SK-N-SH (cell line): ENCODE measurements at regions not wholly inside any gene's neighbourhood (a gene's known extent, or its start where the extent isn't known, plus 50 kb on each side); places are given as distances from the start of the nearest gene placed in this dataset.

Experiments
- CTCF ChIA-PET: fragments of 300-600, 350-600 bp; formaldehyde crosslinking; extraction: SDS; loops from one replicate; lab custom pipeline; 2021; lab: Yijun Ruan, JAX
- POLR2A ChIA-PET: fragments of 350-600 bp; sonication (Branson Sonifier 250); formaldehyde crosslinking; extraction: SDS; loops from one replicate; lab custom pipeline; 2020; ENCODE audit warnings: antibody characterized with exemption, inconsistent platforms; lab: Yijun Ruan, JAX
- DNase-seq: peaks from one replicate; pipeline ENCODE4 v3.0.0; 2012
- H2AFZ ChIP-seq: fragments of 200-600 bp; sonication (generic); 2 replicates; pipeline ENCODE4 v1.8.1; 2016; ENCODE audit warnings: antibody characterized with exemption, mild to moderate bottlenecking, low read depth
- H3F3A ChIP-seq: fragments of 200-600 bp; sonication (generic); replicated peaks from 2 replicates; pipeline ENCODE3; 2016; ENCODE audit warnings: antibody characterized with exemption, mild to moderate bottlenecking; ENCODE audit not compliant: insufficient read depth
- H3K27ac ChIP-seq, 2 experiments: fragments of 200-500 bp in 1 of 2; fragments of 200-600 bp in 1 of 2; sonication (Bioruptor generic) in 1 of 2; sonication (generic), shearing (Covaris generic) in 1 of 2; 2 replicates each; pipeline versions ENCODE4 v1.5.1 to v1.6.1; 2014 to 2016; ENCODE audit warnings: low read depth in 2 of 2, inconsistent platforms in 1 of 2, low read length in 1 of 2, mild to moderate bottlenecking in 1 of 2, mixed read lengths in 1 of 2
- H3K27me3 ChIP-seq: fragments of 200-600 bp; sonication (generic), shearing (Covaris generic); 2 replicates; pipeline ENCODE4 v1.6.1; 2016; ENCODE audit warnings: mixed run types; ENCODE audit not compliant: insufficient read depth
- H3K36me3 ChIP-seq, 2 experiments: fragments of 200-500 bp in 1 of 2; fragments of 200-600 bp in 1 of 2; sonication (Bioruptor generic) in 1 of 2; sonication (generic) in 1 of 2; replicated peaks in 1 of 2; 2 replicates each; pipeline versions ENCODE3 to v1.5.1; 2014 to 2016; ENCODE audit warnings: low read length in 1 of 2, mild to moderate bottlenecking in 1 of 2; ENCODE audit not compliant: insufficient read depth in 2 of 2, control insufficient read depth in 1 of 2
- H3K4me1 ChIP-seq, 2 experiments: fragments of 200-500 bp in 1 of 2; fragments of 200-600 bp in 1 of 2; sonication (Bioruptor generic) in 1 of 2; sonication (generic), shearing (Covaris generic) in 1 of 2; 2 replicates each; pipeline versions ENCODE4 v1.5.1 to v1.6.1; 2014 to 2016; ENCODE audit warnings: low read depth in 1 of 2, low read length in 1 of 2, mixed run types in 1 of 2; ENCODE audit not compliant: insufficient read depth in 2 of 2, control insufficient read depth in 1 of 2
- H3K4me2 ChIP-seq: fragments of 200-600 bp; sonication (generic), shearing (Covaris generic); 2 replicates; pipeline ENCODE4 v1.6.1; 2017; ENCODE audit warnings: mixed run types
- H3K4me3 ChIP-seq, 2 experiments: fragments of 200-500 bp in 1 of 2; fragments of 200-600 bp in 1 of 2; sonication (Bioruptor generic) in 1 of 2; sonication (generic), shearing (Covaris generic) in 1 of 2; 2 replicates each; pipeline versions ENCODE4 v1.5.1 to v1.8.1; 2014 to 2016; ENCODE audit warnings: low read depth in 2 of 2, inconsistent platforms in 1 of 2, low read length in 1 of 2, mild to moderate bottlenecking in 1 of 2, mixed read lengths in 1 of 2, moderate library complexity in 1 of 2
- H3K79me2 ChIP-seq: fragments of 200-600 bp; sonication (generic); 2 replicates; pipeline ENCODE4 v1.8.1; 2017; ENCODE audit warnings: mild to moderate bottlenecking; ENCODE audit not compliant: insufficient read depth
- H3K9ac ChIP-seq: fragments of 200-600 bp; sonication (generic); 2 replicates; pipeline ENCODE4 v1.6.1; 2017; ENCODE audit warnings: mixed run types
- H3K9me2 ChIP-seq: fragments of 200-600 bp; sonication (generic); 2 replicates; pipeline ENCODE4 v1.6.1; 2017; ENCODE audit warnings: mixed run types
- H3K9me3 ChIP-seq: fragments of 200-600 bp; sonication (generic); 2 replicates; pipeline ENCODE4 v1.6.1; 2017; ENCODE audit warnings: mixed run types, mild to moderate bottlenecking, moderate library complexity
- H4K20me1 ChIP-seq: fragments of 200-600 bp; sonication (generic); 2 replicates; pipeline ENCODE4 v1.6.1; 2017; ENCODE audit warnings: mild to moderate bottlenecking, mixed run types; ENCODE audit not compliant: insufficient read depth
- CHD2 ChIP-seq: fragments of 150-350 bp; IDR thresholded peaks from 2 replicates; pipeline ENCODE4 v1.6.1; 2018; ENCODE audit warnings: low read length; ENCODE audit not compliant: partially characterized antibody
- CTCF ChIP-seq: fragments of 200-600 bp; sonication (generic); IDR thresholded peaks from 2 replicates; pipeline ENCODE4 v1.6.1; 2017; ENCODE audit warnings: antibody characterized with exemption, mild to moderate bottlenecking, moderate library complexity
- EP300 ChIP-seq, 2 experiments: IDR thresholded peaks; 2 replicates each; pipeline versions ENCODE4 v1.4.0 to v1.6.1; 2012; ENCODE audit warnings: borderline replicate concordance in 1 of 2, low read depth in 1 of 2, low read length in 1 of 2
- FOSL2 ChIP-seq: IDR thresholded peaks from 2 replicates; pipeline ENCODE4 v1.4.0; 2012; ENCODE audit warnings: low read depth, mild to moderate bottlenecking, moderate library complexity, borderline replicate concordance
- GATA2 ChIP-seq: sonication (generic); formaldehyde crosslinking; IDR thresholded peaks from 2 replicates; pipeline ENCODE4 v1.5.0; 2020; ENCODE audit warnings: mild to moderate bottlenecking, missing genetic modification reagents
- MEF2A ChIP-seq: IDR thresholded peaks from 2 replicates; pipeline ENCODE4 v1.4.0; 2012; ENCODE audit warnings: low read depth, borderline replicate concordance
- MXI1 ChIP-seq: IDR thresholded peaks from 2 replicates; pipeline ENCODE4 v1.6.1; 2012; ENCODE audit warnings: mild to moderate bottlenecking, low read depth, low read length, improper control_type of control experiment
- POLR2AphosphoS5 ChIP-seq: IDR thresholded peaks from 2 replicates; pipeline ENCODE4 v1.6.1; 2012; ENCODE audit warnings: low read depth, low read length
- RAD21 ChIP-seq: IDR thresholded peaks from 2 replicates; pipeline ENCODE4 v1.6.1; 2012; ENCODE audit warnings: mild to moderate bottlenecking, low read length
- RCOR1 ChIP-seq: fragments of 150-350 bp; IDR thresholded peaks from 2 replicates; pipeline ENCODE4 v1.6.1; 2017; ENCODE audit warnings: antibody characterized with exemption, low read length
- RXRA ChIP-seq: IDR thresholded peaks from 2 replicates; pipeline ENCODE4 v1.4.0; 2012; ENCODE audit warnings: low read depth, mild to moderate bottlenecking, borderline replicate concordance
- TCF12 ChIP-seq: IDR thresholded peaks from 2 replicates; pipeline ENCODE4 v1.4.0; 2012
- WGBS: methylation state at CpG from one replicate; pipeline ENCODE4 v1.1.6; 2017; ENCODE audit warnings: low lambda C conversion rate; 5-methylcytosine and 5-hydroxymethylcytosine counted together
- TF ChIP-seq, protein P1 (sequence below): IDR thresholded peaks from 2 replicates; pipeline ENCODE4 v1.6.1; 2012; ENCODE audit warnings: mild to moderate bottlenecking, low read depth, low read length, moderate library complexity

GRCh38 chr1:192513697-192514096 lies 61.9 kb upstream of the RGS1 start:
- DNase-seq = no peak
- Histone ChIP-seq H3K4me2 (no peak overlapping the region), H3K27me3 (no peaks in the 10 kb centered on the region), H3F3A (peaks cover 5% of the 10 kb centered on the region), H3K9ac (no peak overlapping the region), H3K9me3 (no peaks in the 10 kb centered on the region), H3K9me2 (no peaks in the 10 kb centered on the region), H3K36me3 (no peaks in the 10 kb centered on the region), H3K79me2 (no peaks in the 10 kb centered on the region), H4K20me1 (no peaks in the 10 kb centered on the region), H2AFZ (0 out of 2 replicates have a peak overlapping the region, but pooled peaks have one; percentile 23), H3K27ac (no peak overlapping the region), H3K4me1 (peaks cover 0 to 44% of the 10 kb centered on the region in 2 experiments; a peak in 2 of 4 replicates), H3K4me3 (no peak overlapping the region)
- no peak for TF ChIP-seq MEF2A
- no peak for TF ChIP-seq CTCF
- no peak for TF ChIP-seq MXI1
- no peak for TF ChIP-seq FOSL2
- no peak for TF ChIP-seq RAD21
- no peak for TF ChIP-seq RCOR1
- no peak for TF ChIP-seq TCF12
- no peak for TF ChIP-seq EP300 (IDR thresholded peaks at IDR 0.05; ENCODE audit: borderline replicate concordance in 1 of 2, low read depth in 1 of 2, low read length in 1 of 2)
- TF ChIP-seq RXRA = no peak
- no peak for TF ChIP-seq POLR2AphosphoS5
- TF ChIP-seq CHD2 = no peak
- no peak for TF ChIP-seq GATA2 (CRISPR knock-in tag)
- TF ChIP-seq, protein P1, sequence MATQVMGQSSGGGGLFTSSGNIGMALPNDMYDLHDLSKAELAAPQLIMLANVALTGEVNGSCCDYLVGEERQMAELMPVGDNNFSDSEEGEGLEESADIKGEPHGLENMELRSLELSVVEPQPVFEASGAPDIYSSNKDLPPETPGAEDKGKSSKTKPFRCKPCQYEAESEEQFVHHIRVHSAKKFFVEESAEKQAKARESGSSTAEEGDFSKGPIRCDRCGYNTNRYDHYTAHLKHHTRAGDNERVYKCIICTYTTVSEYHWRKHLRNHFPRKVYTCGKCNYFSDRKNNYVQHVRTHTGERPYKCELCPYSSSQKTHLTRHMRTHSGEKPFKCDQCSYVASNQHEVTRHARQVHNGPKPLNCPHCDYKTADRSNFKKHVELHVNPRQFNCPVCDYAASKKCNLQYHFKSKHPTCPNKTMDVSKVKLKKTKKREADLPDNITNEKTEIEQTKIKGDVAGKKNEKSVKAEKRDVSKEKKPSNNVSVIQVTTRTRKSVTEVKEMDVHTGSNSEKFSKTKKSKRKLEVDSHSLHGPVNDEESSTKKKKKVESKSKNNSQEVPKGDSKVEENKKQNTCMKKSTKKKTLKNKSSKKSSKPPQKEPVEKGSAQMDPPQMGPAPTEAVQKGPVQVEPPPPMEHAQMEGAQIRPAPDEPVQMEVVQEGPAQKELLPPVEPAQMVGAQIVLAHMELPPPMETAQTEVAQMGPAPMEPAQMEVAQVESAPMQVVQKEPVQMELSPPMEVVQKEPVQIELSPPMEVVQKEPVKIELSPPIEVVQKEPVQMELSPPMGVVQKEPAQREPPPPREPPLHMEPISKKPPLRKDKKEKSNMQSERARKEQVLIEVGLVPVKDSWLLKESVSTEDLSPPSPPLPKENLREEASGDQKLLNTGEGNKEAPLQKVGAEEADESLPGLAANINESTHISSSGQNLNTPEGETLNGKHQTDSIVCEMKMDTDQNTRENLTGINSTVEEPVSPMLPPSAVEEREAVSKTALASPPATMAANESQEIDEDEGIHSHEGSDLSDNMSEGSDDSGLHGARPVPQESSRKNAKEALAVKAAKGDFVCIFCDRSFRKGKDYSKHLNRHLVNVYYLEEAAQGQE = no peak
- POLR2A ChIA-PET = no interaction called here
- CTCF ChIA-PET = no interaction called here
- 87% methylated on average over 1 of the region's 1 CpG for WGBS
